Sigmoid colon (tissue), 6 donors: ENCODE measurements at regions not wholly inside any gene's neighbourhood (a gene's known extent, or its start where the extent isn't known, plus 50 kb on each side); places are given as distances from the start of the nearest gene placed in this dataset.

Experiments
- DNase-seq: peaks from one replicate; pipeline ENCODE4 v3.0.0-alpha.2; 2019
- H3K27ac ChIP-seq, 4 donors: fragments of 200-600 bp; sonication (generic); one replicate each; pipeline ENCODE4 v1.5.1; 2016 to 2019; ENCODE audit warnings: mild to moderate bottlenecking in 1 of 4
- H3K27me3 ChIP-seq, 3 donors: fragments of 200-600 bp; sonication (generic); one replicate each; pipeline ENCODE4 v1.5.1; 2019; ENCODE audit warnings: mild to moderate bottlenecking in 1 of 3
- H3K36me3 ChIP-seq, 4 donors: fragments of 200-600 bp; sonication (generic); one replicate each; pipeline ENCODE4 v1.5.1; 2016 to 2019
- H3K4me1 ChIP-seq, 4 donors: fragments of 200-600 bp; sonication (generic); one replicate each; pipeline ENCODE4 v1.5.1; 2017 to 2019
- H3K4me3 ChIP-seq, 4 donors: fragments of 200-600 bp; sonication (generic); one replicate each; pipeline ENCODE4 v1.5.1; 2017 to 2019; ENCODE audit warnings: mild to moderate bottlenecking in 2 of 4, moderate library complexity in 1 of 4
- H3K9me3 ChIP-seq, 4 donors: fragments of 200-600 bp in 3 of 4; sonication (generic) in 3 of 4; one replicate each; pipeline versions ENCODE4 v1.5.1 to v1.6.1; 2013 to 2019
- EP300 ChIP-seq, 4 donors: sonication (generic); formaldehyde crosslinking; IDR thresholded peaks; one replicate each; pipeline ENCODE4 v1.6.1; 2017; ENCODE audit warnings: antibody characterized with exemption in 4 of 4
- POLR2A ChIP-seq, 2 donors: fragments of 450-650 bp; IDR thresholded peaks; one replicate each; pipeline ENCODE4 v1.6.1; 2016; ENCODE audit warnings: antibody characterized with exemption in 2 of 2, mild to moderate bottlenecking in 2 of 2, moderate library complexity in 2 of 2
- POLR2AphosphoS5 ChIP-seq, 4 donors: sonication (generic); formaldehyde crosslinking; IDR thresholded peaks; one replicate each; pipeline ENCODE4 v1.6.1; 2017; ENCODE audit warnings: antibody characterized with exemption in 4 of 4
- WGBS, 2 donors: extraction: QIAGEN DNeasy Blood & Tissue Kit; methylation state at CpG; one replicate each; pipeline ENCODE4 v1.1.7; 2013; 5-methylcytosine and 5-hydroxymethylcytosine counted together
- intact Hi-C: fragments of 100-400 bp; cut with DNase I; formaldehyde crosslinking; loops from one replicate; pipeline ENCODE4 v1.15.1; 2023
- TF ChIP-seq, protein P1 (sequence below), 4 experiments: fragments of 450-650 bp in 3 of 4; fragments of 200-600 bp in 1 of 4; IDR thresholded peaks; one replicate each; pipeline ENCODE4 v1.5.1; 2016 to 2019; ENCODE audit warnings: antibody characterized with exemption in 4 of 4, mild to moderate bottlenecking in 3 of 4, moderate library complexity in 2 of 4
- donor health status: healthy with polysubstance abuse.
- donor health status: healthy.

DNA sequence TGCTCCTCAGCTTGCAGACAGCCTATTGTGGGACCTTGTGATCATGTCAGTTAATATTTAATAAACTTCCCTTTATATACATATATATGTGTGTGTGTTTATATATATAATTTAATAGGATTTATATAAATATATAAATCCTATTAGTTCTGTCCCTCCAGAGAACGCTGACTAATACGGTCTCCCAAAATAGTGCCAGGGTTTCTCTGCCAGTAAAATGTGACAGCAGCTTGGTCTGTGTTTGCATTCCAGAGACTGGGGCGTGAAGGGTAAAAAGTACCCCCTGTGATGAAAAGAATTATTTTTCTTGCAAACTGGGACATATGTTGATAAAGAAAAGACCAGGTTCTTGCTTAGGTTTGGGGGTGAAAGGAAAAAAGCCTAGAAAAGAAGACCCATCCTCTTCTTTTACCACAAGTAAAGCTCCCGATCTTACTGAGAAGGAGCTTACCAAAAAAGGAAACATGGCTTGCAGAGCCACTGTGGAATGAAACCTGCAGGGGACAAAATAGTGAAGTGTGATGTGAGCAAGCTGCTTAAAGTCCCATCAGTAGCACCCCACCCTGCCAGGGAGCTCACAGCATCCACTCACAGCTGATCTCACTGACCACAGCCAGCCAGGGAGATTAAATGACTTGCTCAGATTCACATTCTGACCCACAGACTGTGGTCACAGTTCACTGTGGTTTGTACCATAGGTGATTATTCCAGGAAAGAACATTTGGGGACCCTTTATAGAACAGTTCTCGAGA, 110.9 kb upstream of the RMP24 start:
- WGBS, 2 donors = 76% methylated on average over 5 of the region's 5 CpGs

DNA sequence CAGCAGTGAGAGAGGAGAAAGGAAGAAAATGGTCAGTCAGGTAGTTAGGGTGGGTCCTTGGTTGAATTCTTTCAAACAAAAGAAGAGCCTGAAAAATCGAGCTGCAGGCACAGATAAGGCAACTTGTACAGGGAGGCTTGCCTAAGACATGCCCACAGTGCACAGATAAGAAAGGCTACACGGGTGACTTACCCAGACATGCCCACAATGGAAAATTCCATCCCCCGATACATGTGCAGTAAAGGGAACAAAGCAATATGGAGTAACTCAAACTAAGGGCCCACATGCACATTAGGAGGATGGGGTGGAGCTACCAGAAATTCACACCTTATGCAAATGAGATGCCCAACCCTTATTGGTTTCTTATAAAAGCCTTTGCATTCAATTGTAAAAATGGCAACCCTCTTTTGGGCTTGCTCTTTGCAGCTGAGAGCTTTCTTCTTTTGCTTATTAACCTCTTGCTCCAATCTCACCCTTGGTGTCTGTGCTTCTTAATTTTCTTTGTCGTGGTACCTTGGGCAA, 110.3 kb upstream of the RMP24 start:
- Histone ChIP-seq H3K4me3 (no peak overlapping the region), H3K9me3 (no peaks in the 10 kb centered on the region), H3K27ac (peak overlapping the region in 2 of 4 donors; percentile 27 to 75), H3K4me1 (peaks cover 0 to 12% (median 2%) of the 10 kb centered on the region in 4 donors), H3K27me3 (no peaks in the 10 kb centered on the region), H3K36me3 (no peaks in the 10 kb centered on the region)
- TF ChIP-seq, protein P1, sequence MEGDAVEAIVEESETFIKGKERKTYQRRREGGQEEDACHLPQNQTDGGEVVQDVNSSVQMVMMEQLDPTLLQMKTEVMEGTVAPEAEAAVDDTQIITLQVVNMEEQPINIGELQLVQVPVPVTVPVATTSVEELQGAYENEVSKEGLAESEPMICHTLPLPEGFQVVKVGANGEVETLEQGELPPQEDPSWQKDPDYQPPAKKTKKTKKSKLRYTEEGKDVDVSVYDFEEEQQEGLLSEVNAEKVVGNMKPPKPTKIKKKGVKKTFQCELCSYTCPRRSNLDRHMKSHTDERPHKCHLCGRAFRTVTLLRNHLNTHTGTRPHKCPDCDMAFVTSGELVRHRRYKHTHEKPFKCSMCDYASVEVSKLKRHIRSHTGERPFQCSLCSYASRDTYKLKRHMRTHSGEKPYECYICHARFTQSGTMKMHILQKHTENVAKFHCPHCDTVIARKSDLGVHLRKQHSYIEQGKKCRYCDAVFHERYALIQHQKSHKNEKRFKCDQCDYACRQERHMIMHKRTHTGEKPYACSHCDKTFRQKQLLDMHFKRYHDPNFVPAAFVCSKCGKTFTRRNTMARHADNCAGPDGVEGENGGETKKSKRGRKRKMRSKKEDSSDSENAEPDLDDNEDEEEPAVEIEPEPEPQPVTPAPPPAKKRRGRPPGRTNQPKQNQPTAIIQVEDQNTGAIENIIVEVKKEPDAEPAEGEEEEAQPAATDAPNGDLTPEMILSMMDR (IDR thresholded peaks at IDR 0.05) = no peak
- no peak for TF ChIP-seq POLR2A (IDR thresholded peaks at IDR 0.05)
- TF ChIP-seq POLR2AphosphoS5 (IDR thresholded peaks at IDR 0.05) = no peak
- intact Hi-C loops = no loop called here
- 49 to 70% methylated on average over 4 of the region's 4 CpGs for WGBS, 2 donors
- DNase-seq = no peak

More for the DNA sequence above, 110.9 kb upstream of the RMP24 start:
- DNase-seq = no peak
- intact Hi-C loops = no loop called here
- H3K9me3 ChIP-seq = no peaks in the 10 kb centered on the region
- H3K27me3 ChIP-seq = no peaks in the 10 kb centered on the region
- TF ChIP-seq EP300 (IDR thresholded peaks at IDR 0.05) (no peak), POLR2AphosphoS5 (IDR thresholded peaks at IDR 0.05) (no peak), POLR2A (IDR thresholded peaks at IDR 0.05) (no peak)
- TF ChIP-seq, protein P1 (IDR thresholded peaks at IDR 0.05) = no peak
- H3K4me3 ChIP-seq = no peak overlapping the region
- peak overlapping the region in 2 of 4 donors; percentile 41 to 75 for H3K27ac ChIP-seq
- H3K36me3 ChIP-seq = no peaks in the 10 kb centered on the region
- H3K4me1 ChIP-seq = peaks cover 0 to 12% (median 2%) of the 10 kb centered on the region in 4 donors

DNA sequence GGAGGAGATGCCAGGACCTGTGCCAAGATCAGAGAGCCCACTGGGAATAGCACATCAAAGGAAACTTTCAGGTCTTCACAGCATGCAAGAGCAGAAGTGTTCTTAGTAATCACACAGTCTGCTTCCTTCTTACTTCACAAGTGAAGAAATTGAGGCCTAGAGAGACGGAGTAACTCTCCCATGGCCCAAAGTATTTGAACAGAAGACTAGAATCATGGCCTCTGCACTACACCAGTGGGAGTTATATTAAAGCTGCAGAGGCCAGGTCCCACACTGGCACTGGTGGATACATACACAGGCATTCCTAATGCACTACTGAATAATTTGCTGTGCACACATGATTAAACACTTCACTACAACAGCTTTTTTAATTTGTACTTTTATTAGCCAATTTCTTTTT, 107.6 kb upstream of the RMP24 start:
- Histone ChIP-seq H3K9me3 (no peaks in the 10 kb centered on the region), H3K27me3 (no peaks in the 10 kb centered on the region), H3K36me3 (no peaks in the 10 kb centered on the region), H3K4me3 (no peak overlapping the region), H3K4me1 (peaks cover 0 to 12% (median 2%) of the 10 kb centered on the region in 4 donors), H3K27ac (no peak overlapping the region)
- DNase-seq = no peak
- intact Hi-C loops = no loop called here
- WGBS, 2 donors = 80 to 86% methylated on average over 1 of the region's 1 CpG
- TF ChIP-seq EP300 (IDR thresholded peaks at IDR 0.05) = no peak
- TF ChIP-seq, protein P1 (IDR thresholded peaks at IDR 0.05) = no peak
- no peak for TF ChIP-seq POLR2A (IDR thresholded peaks at IDR 0.05)
- TF ChIP-seq POLR2AphosphoS5 (IDR thresholded peaks at IDR 0.05) = no peak

DNA sequence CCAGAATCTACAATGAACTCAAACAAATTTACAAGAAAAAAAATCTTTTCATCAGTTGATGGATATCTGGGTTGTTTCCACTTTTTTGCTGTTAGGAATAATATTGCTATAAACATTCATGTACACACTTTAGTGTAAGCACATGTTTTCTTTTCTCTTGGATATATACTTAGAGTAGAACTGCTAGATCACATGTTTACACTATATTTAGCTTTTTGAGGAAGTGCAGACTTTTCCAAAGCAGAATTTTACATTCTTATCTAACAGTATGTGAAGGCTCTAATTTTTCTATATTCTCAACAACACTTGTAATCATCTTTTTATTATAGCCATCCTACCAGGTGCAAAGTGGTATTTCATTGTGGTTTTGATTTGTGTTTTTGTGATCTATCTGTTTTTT, 103.6 kb upstream of the RMP24 start:
- no peak for DNase-seq
- H3K9me3 ChIP-seq = no peaks in the 10 kb centered on the region
- H3K4me3 ChIP-seq = no peak overlapping the region
- H3K27ac ChIP-seq = no peak overlapping the region
- no peaks in the 10 kb centered on the region for H3K4me1 ChIP-seq
- no peaks in the 10 kb centered on the region for H3K27me3 ChIP-seq
- intact Hi-C loops = no loop called here
- TF ChIP-seq POLR2A (IDR thresholded peaks at IDR 0.05) (no peak), POLR2AphosphoS5 (IDR thresholded peaks at IDR 0.05) (no peak), EP300 (IDR thresholded peaks at IDR 0.05) (no peak)
- TF ChIP-seq, protein P1 (IDR thresholded peaks at IDR 0.05) = no peak
- H3K36me3 ChIP-seq = no peaks in the 10 kb centered on the region
